H1 (cell line): ENCODE measurements at regions not wholly inside any gene's neighbourhood (a gene's known extent, or its start where the extent isn't known, plus 50 kb on each side); places are given as distances from the start of the nearest gene placed in this dataset.

Experiments
- BCL11A ChIP-seq, 2 experiments: IDR thresholded peaks; one replicate each; pipeline ENCODE4 v1.6.1; 2011; ENCODE audit warnings: low read depth in 2 of 2, low read length in 2 of 2, mild to moderate bottlenecking in 2 of 2
- EZH2 ChIP-seq: fragments of 200-600 bp; sonication (generic); IDR thresholded peaks from 2 replicates; pipeline ENCODE4 v1.7.1; 2012; ENCODE audit warnings: low read depth, mild to moderate bottlenecking, moderate library complexity, low read length, inconsistent platforms; ENCODE audit not compliant: severe bottlenecking
- HDAC2 ChIP-seq, 2 experiments: fragments of 300-600 bp in 1 of 2; sonication (generic) in 1 of 2; IDR thresholded peaks; 2 replicates each; pipeline ENCODE4 v1.6.1; 2011 to 2012; ENCODE audit warnings: low read depth in 2 of 2, low read length in 2 of 2, mild to moderate bottlenecking in 2 of 2, moderate library complexity in 2 of 2, borderline replicate concordance in 1 of 2, inconsistent platforms in 1 of 2
- RXRA ChIP-seq: IDR thresholded peaks from 2 replicates; pipeline ENCODE4 v1.6.1; 2011; ENCODE audit warnings: low read depth, mild to moderate bottlenecking, low read length, moderate library complexity; ENCODE audit not compliant: insufficient read depth

- TF ChIP-seq HDAC2 (IDR thresholded peaks at IDR 0.05; ENCODE audit: borderline replicate concordance in 1 of 2, low read depth in 2 of 2, low read length in 2 of 2) (no peak), BCL11A (IDR thresholded peaks at IDR 0.05; ENCODE audit: low read depth in 2 of 2, low read length in 2 of 2) (no peak), RXRA (no peak), EZH2 (no peak)
- TF ChIP-seq, all 59 proteins: peak for 0
These were observed 917.2 kb downstream of the CENPC start (continued) for GRCh38 chr4:66628146-66628545.
